ENCODE measurements at regions not wholly inside any gene's neighbourhood (a gene's known extent, or its start where the extent isn't known, plus 50 kb on each side); places are given as distances from the start of the nearest gene placed in this dataset.
"Not testable (repeated sequence)": the region's sequence is repeated elsewhere in the genome, so short reads cannot be mapped to it uniquely, and the experiment has no call there.

GRCh38 chr4:58451707-58452106 lies 1341.5 kb upstream of the IGFBP7 start:
- no peak for DNase-seq (ENCODE audit: extremely low read depth, low read depth, low spot score)

GRCh38 chr4:58435871-58436270 lies 1325.7 kb upstream of the IGFBP7 start:
- no peak for DNase-seq (ENCODE audit: extremely low read depth, low read depth, low spot score)

DNA sequence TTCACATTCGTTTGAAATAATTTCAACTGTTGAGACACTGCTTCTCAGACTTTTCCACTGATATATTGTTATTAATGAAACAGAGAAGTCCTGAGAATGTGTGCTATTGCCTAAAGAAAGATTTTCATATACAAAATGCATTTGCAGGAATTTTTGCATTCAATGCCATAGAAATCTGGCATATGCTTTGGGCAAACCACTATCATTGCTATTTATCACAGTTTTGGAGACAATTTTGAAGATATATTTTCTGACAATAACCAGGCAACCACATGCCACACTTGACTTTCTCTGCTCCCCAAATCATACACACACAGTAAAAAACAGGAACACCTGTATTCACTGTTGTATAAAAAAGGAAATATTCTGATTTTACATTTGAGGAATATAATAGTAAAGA lies 1303.7 kb upstream of the IGFBP7 start:
- no peak for DNase-seq (ENCODE audit: extremely low read depth, low read depth, low spot score)

GRCh38 chr4:58411904-58412303 lies 1301.7 kb upstream of the IGFBP7 start:
- no peak for DNase-seq (ENCODE audit: extremely low read depth, low read depth, low spot score)

DNA sequence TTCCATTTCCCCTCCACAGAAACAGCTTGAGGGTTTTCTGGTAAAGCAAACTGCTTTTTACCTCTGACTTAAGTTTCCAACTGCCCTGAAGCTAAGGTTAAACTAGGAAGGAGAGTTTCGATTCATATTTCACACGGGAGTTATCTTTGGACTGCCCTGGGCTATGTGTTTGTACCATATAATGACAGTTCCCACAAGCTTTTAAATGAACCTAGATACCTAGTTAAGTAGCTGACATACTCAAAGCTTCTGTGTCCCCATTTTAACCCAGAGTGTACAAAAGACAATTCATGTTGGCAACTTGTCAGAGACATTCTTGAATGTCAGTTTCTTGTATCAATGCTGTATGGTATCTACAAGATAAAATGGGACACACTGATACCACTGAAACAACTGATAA lies 1296.6 kb upstream of the IGFBP7 start:
- DNase-seq (ENCODE audit: extremely low read depth, low read depth, low spot score) = no peak

DNA sequence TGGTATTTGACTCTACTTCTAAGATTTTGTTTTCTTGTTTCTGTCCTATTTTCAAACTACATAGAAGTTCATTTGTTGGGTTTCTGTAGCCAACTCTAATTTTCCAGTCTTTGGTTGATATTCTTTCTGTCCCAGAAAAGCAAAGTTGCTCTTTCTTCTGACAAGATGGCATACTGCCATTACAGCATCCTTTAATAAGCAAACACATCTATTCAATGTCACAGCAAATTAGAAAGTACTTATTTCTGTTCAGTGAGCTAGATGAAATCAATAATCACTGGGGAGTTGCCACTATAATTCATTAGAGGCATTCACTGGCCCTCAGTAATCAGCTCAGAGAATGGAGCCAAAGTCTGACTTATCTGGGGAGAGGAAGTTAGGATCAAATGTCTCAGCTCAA lies 1258.0 kb upstream of the IGFBP7 start:
- DNase-seq (ENCODE audit: extremely low read depth, low read depth, low spot score) = no peak

DNA sequence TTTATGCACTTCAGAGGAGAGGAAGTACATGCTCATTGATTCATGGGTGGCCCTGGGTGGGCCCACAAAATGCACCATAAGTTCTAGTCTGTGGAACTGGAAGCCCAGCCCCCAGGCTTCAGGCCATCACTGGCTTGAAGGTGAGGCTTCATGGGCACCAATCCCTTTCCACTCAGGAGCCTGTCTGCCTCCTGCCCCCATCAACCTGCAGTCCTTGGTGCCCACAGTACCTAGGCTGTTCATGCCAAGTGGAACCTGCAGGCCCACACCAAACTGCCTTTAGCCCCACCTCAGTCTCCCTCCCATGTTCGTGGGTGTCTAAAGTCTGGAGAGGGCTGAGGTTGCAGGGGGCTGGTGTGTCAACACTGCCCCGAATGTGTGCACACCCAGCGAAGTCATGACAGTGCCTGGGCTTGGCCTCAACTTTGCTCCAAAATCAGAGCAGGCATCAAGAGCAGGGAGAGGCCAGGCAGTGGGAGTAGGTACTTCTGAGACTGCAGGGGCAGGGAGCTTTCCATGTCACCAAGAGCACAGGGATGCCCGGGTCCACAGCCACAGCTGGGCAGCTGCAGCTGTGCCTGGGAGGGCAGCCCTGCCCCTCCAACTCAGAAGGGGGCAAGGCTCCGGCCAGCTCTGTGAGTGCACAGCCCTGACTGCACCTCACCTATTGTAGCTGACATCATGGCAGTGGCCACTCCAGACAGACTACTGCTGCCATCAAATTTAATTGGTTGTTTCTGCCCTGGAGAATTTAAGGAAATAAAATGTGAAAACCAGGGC lies 1250.4 kb upstream of the IGFBP7 start:
- DNase-seq (ENCODE audit: extremely low read depth, low read depth, low spot score) = no peak

DNA sequence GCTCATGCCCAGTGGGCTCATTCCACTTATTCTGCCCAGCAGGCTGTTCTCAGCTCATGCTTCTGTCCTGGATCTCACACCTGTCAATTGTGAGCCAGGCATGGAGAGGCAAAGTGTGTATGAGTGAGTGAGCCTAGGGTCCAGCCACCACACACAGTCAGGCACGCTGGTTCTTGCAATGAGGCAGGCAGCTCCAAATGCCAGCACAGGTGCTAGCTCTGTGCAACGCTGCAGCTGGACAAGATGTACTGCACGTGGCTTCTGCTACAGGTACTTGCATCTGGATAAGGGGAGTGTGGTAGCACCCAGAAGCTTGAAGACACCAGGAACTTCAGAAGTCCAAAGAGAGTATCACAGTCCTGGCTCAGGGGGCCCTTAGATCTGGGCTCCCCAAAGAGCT lies 1249.4 kb upstream of the IGFBP7 start:
- DNase-seq (ENCODE audit: extremely low read depth, low read depth, low spot score) = no peak

DNA sequence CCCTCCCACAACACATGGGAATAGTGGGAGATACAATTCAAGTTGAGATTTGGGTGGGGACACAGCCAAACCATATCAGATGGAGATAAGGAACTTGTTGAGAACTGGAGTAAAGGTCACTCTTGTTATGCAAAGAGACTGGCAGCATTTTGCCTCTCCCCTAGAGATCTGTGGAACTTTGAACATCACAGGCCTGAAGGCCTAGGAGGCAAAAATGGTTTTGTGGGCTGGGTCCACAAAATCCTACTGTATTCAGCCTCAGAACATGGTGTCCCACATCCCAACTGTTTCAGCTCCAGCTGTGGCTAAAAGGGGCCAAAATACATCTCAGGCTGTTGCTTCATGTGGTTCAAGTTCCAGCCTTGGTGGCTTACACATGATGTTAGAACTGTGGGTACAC lies 1247.8 kb upstream of the IGFBP7 start:
- DNase-seq (ENCODE audit: extremely low read depth, low read depth, low spot score) = no peak

DNA sequence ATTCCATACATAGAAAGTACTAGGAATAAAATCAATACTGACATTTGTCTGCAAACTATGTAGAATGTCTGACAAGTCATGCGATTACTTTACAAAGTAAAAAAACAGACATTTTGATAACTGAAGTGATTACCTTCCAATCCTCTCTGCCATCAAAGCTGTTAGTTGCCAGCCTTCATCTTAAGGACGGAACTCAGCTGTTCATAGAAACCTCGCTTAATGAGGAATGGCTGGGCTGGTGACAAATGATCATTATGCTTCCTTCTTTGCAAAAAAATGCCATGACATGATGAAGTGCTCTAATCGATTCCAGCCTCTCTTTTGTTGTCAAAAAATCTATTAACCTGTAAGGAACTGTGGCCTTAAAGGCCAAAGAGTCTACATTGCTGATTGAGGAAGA lies 1214.9 kb upstream of the IGFBP7 start:
- no peak for DNase-seq (ENCODE audit: extremely low read depth, low read depth, low spot score)

DNA sequence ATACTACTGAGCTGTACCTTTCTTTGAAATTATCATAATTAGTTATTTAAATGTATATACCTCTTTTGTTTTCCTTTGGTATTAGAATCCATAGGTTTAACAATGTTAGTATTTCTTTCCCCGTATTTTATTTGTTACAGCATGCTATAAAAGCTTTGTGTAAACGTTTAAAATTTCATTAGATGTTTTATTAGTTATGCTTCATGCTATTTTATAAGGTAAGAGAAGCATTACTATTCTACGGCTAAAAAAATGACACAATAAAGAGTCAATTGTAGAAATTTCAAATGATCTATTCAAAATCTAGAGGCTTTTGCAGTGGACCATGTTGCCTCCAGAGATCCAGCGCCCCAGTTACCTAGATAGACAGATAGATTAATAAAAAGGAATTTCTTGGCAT lies 1203.3 kb upstream of the IGFBP7 start:
- no peak for DNase-seq (ENCODE audit: extremely low read depth, low read depth, low spot score)

DNA sequence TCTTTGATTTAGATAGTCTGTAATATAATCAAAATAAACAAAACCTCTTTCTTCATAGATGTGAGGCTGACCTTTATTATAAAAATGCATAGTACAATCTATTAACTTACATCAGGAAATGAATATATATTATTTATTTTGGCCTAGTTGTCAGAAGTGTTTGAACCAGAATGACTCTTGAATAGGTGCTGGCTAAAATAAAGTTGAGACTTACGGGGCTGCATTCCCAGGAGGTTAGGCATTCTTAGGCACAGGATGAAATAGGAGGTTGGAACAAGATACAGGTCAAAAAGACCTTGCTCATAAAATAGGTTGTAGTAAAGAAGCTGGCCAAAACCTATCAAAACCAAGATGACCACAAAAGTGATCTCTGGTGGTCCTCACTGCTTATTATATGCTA lies 1193.3 kb upstream of the IGFBP7 start:
- no peak for DNase-seq (ENCODE audit: extremely low read depth, low read depth, low spot score)

- DNase-seq (ENCODE audit: extremely low read depth, low read depth, low spot score) = no peak
Observed at GRCh38 chr4:58301376-58301999, 1191.3 kb upstream of the IGFBP7 start.

- no peak for DNase-seq (ENCODE audit: extremely low read depth, low read depth, low spot score)
Observed at GRCh38 chr4:58286335-58286734, 1176.2 kb upstream of the IGFBP7 start.

GRCh38 chr4:58280928-58281327 lies 1170.7 kb upstream of the IGFBP7 start:
- DNase-seq (ENCODE audit: extremely low read depth, low read depth, low spot score) = not testable (repeated sequence)

GRCh38 chr4:58275856-58276255 lies 1165.7 kb upstream of the IGFBP7 start:
- no peak for DNase-seq (ENCODE audit: extremely low read depth, low read depth, low spot score)

GRCh38 chr4:58274553-58274952 lies 1164.4 kb upstream of the IGFBP7 start:
- no peak for DNase-seq (ENCODE audit: extremely low read depth, low read depth, low spot score)

- DNase-seq (ENCODE audit: extremely low read depth, low read depth, low spot score) = no peak
Observed at GRCh38 chr4:58272311-58272710, 1162.1 kb upstream of the IGFBP7 start.

GRCh38 chr4:58265734-58266133 lies 1155.5 kb upstream of the IGFBP7 start:
- no peak for DNase-seq (ENCODE audit: extremely low read depth, low read depth, low spot score)

GRCh38 chr4:58261526-58261925 lies 1151.3 kb upstream of the IGFBP7 start:
- DNase-seq (ENCODE audit: extremely low read depth, low read depth, low spot score) = no peak

DNA sequence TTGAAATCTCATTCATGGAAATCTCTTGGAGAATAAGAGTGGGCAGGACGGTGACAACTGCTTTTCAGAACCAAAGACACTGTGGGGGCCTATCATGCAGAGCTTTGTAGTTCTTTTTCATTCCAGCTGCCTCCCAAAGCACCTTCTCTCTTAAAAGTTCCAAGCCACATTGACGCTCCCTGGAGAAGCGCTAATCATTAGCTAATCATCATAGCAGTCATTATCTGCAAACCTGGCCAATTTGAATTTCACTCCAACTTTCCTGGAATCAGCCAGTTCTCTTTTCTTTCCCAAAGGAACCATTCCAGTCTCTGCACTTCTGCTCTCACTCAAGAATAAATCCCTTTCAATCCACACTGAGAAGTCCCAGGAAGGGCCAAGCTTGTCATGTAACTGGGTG lies 1144.1 kb upstream of the IGFBP7 start:
- DNase-seq (ENCODE audit: extremely low read depth, low read depth, low spot score) = no peak

- DNase-seq (ENCODE audit: extremely low read depth, low read depth, low spot score) = no peak
Observed at GRCh38 chr4:58252656-58253055, 1142.5 kb upstream of the IGFBP7 start.

- DNase-seq (ENCODE audit: extremely low read depth, low read depth, low spot score) = no peak
Observed at GRCh38 chr4:58247792-58248191, 1137.6 kb upstream of the IGFBP7 start.

Measured in glomerular endothelial cell (primary cell).